ENCODE measurements at regions not wholly inside any gene's neighbourhood (a gene's known extent, or its start where the extent isn't known, plus 50 kb on each side); places are given as distances from the start of the nearest gene placed in this dataset.

DNA sequence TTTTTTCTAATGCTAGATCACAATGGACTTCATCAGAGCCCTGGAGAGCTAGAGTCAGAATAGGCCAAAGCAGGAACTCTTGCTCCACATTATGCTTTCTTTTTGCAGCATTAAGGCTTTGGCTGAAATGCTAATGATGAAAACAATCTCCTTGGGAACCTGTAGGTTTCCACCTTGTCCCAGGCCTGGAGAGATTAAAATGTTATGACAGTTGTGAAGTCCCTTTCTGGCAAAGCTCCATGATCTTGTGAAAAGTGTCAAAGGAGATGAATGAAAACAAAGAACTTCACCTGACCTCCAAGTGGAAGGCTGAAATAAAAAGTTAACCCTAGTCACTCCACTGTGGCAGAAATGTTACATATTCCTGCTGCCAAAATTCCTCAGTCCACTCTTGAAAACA lies 64.0 kb upstream of the LRRC1 start:
- CTCF ChIA-PET: interaction anchor here (1.0 to 4.1 kb wide), 7 partner anchors 10 to 246 kb away, joined by 3 to 39 read pairs (median 8); no protein-coding TSS in a partner anchor
- H3K4me1 ChIP-seq (ENCODE audit: control extremely low read depth in 1 of 4, control insufficient read depth in 4 of 4, insufficient read depth in 4 of 4, low read length in 3 of 4): peaks cover 6 to 27% (median 16%) of the 10 kb centered on the region in 4 experiments
- no peaks in the 10 kb centered on the region for H3K9me3 ChIP-seq (ENCODE audit: control extremely low read depth in 1 of 5, control insufficient read depth in 4 of 5, insufficient read depth in 2 of 5, low read depth in 1 of 5, low read length in 4 of 5)
- no peaks in the 10 kb centered on the region for H3K27me3 ChIP-seq (replicated peaks in 2 of 5; ENCODE audit: control insufficient read depth in 4 of 5, insufficient read depth in 5 of 5, low read length in 4 of 5)
- no peak overlapping the region for H3K4me3 ChIP-seq (ENCODE audit: control insufficient read depth in 1 of 7, extremely low read depth in 1 of 7, insufficient read depth in 4 of 7, low read depth in 2 of 7, low read length in 6 of 7)
- H3K36me3 ChIP-seq (ENCODE audit: control insufficient read depth in 4 of 4, insufficient read depth in 4 of 4, low read length in 3 of 4): no peaks in the 10 kb centered on the region
- H3K27ac ChIP-seq (ENCODE audit: insufficient read depth in 1 of 2, low read depth in 1 of 2, low read length in 2 of 2, poor library complexity in 1 of 2, severe bottlenecking in 2 of 2): no peak overlapping the region
- no peak for DNase-seq
- POLR2A ChIA-PET: no interaction called here

DNA sequence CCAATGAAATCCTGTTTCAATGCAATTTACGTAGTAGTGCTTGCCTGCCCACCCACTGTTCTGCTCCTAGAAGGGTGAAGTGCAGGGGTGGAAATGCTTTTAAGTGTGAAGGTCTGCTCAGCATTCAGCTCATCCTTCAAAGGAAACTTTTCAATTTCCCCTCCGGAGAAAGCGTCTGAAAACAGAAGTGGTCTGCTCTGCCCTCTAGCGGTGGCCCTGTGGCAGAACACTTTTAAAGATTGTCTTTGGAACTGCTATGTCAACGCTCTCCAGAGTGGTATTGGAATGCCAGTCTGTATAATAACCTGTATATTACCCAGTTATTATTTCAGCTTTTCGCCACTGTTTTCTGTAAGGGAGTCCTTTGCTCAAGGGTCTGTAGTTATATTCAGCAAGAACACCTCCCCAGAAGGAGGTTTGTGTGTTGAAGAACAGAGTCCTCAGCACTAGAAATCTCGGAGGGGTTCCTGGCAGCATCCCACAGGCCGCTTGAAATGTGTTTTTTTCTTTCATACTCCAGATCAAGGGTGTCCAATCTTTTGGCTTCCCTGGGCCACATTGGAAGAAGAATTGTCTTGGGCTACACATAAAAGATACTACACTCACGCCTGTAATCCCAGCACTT lies 63.1 kb upstream of the KLHL31 start:
- no peaks in the 10 kb centered on the region for H3K27me3 ChIP-seq (replicated peaks in 2 of 5; ENCODE audit: control insufficient read depth in 4 of 5, insufficient read depth in 5 of 5, low read length in 4 of 5)
- no peak overlapping the region for H3K27ac ChIP-seq (ENCODE audit: insufficient read depth in 1 of 2, low read depth in 1 of 2, low read length in 2 of 2, poor library complexity in 1 of 2, severe bottlenecking in 2 of 2)
- peak; percentile 55 to 74 (median 70) for DNase-seq
- WGBS (ENCODE audit: insufficient coverage): 53% methylated on average over 6 of the region's 9 CpGs
- no peaks in the 10 kb centered on the region for H3K36me3 ChIP-seq (ENCODE audit: control insufficient read depth in 4 of 4, insufficient read depth in 4 of 4, low read length in 3 of 4)
- peak overlapping the region in 1 of 7 experiments; percentile 51 for H3K4me3 ChIP-seq (ENCODE audit: control insufficient read depth in 1 of 7, extremely low read depth in 1 of 7, insufficient read depth in 4 of 7, low read depth in 2 of 7, low read length in 6 of 7)
- ChIA-PET CTCF (interaction anchor here (0.6 to 4.1 kb wide), 23 partner anchors 9 to 1061 kb away, joined by 3 to 52 read pairs (median 4); no protein-coding TSS in a partner anchor), POLR2A (no interaction called here)
- no peaks in the 10 kb centered on the region for H3K9me3 ChIP-seq (ENCODE audit: control extremely low read depth in 1 of 5, control insufficient read depth in 4 of 5, insufficient read depth in 2 of 5, low read depth in 1 of 5, low read length in 4 of 5)
- H3K4me1 ChIP-seq (ENCODE audit: control extremely low read depth in 1 of 4, control insufficient read depth in 4 of 4, insufficient read depth in 4 of 4, low read length in 3 of 4): peaks cover 0 to 13% (median 3%) of the 10 kb centered on the region in 4 experiments

DNA sequence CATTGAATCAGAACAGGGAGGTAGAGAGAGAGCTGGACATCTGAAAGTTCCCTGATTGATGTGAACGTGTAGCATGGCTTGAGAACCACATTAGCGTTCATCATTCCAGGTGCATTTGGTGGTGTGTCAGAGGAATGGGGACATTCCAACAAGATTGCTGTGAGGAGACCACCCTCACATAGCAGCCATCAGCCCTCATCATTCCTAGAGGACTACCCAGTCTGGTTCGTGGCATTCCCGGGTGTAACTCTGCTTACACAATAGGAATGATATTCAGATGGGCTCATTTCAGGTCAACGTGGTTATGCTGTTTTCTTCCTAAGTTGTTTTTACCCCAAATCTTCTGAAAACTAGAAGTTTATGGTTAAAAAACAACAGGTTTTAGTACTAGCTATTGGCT lies 62.2 kb upstream of the KLHL31 start:
- CTCF ChIA-PET: interaction anchor here (0.9 to 4.1 kb wide), 14 partner anchors 8 to 685 kb away, joined by 3 to 52 read pairs (median 5); no protein-coding TSS in a partner anchor
- Histone ChIP-seq H3K27me3 (replicated peaks in 2 of 5; ENCODE audit: control insufficient read depth in 4 of 5, insufficient read depth in 5 of 5, low read length in 4 of 5) (no peaks in the 10 kb centered on the region), H3K4me3 (ENCODE audit: control insufficient read depth in 1 of 7, extremely low read depth in 1 of 7, insufficient read depth in 4 of 7, low read depth in 2 of 7, low read length in 6 of 7) (no peak overlapping the region), H3K36me3 (ENCODE audit: control insufficient read depth in 4 of 4, insufficient read depth in 4 of 4, low read length in 3 of 4) (no peaks in the 10 kb centered on the region), H3K27ac (ENCODE audit: insufficient read depth in 1 of 2, low read depth in 1 of 2, low read length in 2 of 2, poor library complexity in 1 of 2, severe bottlenecking in 2 of 2) (no peak overlapping the region), H3K4me1 (ENCODE audit: control extremely low read depth in 1 of 4, control insufficient read depth in 4 of 4, insufficient read depth in 4 of 4, low read length in 3 of 4) (peaks cover 0 to 13% (median 3%) of the 10 kb centered on the region in 4 experiments), H3K9me3 (ENCODE audit: control extremely low read depth in 1 of 5, control insufficient read depth in 4 of 5, insufficient read depth in 2 of 5, low read depth in 1 of 5, low read length in 4 of 5) (no peaks in the 10 kb centered on the region)
- 100% methylated on average over 2 of the region's 5 CpGs for WGBS (ENCODE audit: insufficient coverage)
- no peak for DNase-seq
- POLR2A ChIA-PET: no interaction called here

DNA sequence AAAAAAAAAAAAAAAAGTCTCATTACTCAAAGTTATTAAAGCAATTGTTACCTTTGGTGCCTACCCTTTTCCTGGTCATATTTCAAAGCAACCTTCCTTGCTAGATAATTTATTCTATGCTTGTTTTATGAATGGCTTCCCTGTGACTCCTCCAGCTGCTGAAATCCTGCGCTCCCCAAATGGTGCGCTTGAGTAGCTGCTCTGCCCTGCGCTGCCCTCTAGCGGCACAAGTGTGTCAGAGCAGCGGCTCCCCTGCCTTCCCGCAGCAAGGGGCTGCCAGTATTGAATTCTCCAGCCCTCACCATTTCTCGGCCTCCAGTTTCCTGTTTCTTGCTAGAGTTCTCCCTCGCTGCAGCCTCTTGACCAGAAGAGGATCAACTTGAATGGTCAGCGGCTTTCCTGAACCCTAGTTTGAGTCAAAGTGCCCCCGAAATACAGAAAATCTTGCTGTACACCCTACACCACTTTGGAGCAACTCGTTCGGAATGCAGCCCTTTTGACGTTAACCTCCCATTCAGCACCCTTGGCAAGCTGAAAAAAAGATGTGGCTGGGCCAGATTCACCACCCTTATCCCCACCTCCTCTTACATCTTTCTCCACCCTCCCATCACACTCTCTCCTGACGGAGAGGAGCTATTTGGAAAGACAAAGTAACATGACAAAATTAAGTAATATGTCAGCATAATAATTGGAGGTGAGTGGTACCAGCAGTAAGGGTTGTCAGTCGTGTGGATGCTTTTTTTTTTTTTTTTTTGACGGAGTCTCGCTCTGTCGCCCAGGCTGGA lies 60.4 kb upstream of the KLHL31 start:
- Histone ChIP-seq H3K27ac (ENCODE audit: insufficient read depth in 1 of 2, low read depth in 1 of 2, low read length in 2 of 2, poor library complexity in 1 of 2, severe bottlenecking in 2 of 2) (no peak overlapping the region), H3K36me3 (ENCODE audit: control insufficient read depth in 4 of 4, insufficient read depth in 4 of 4, low read length in 3 of 4) (no peaks in the 10 kb centered on the region), H3K4me3 (ENCODE audit: control insufficient read depth in 1 of 7, extremely low read depth in 1 of 7, insufficient read depth in 4 of 7, low read depth in 2 of 7, low read length in 6 of 7) (no peak overlapping the region), H3K9me3 (ENCODE audit: control extremely low read depth in 1 of 5, control insufficient read depth in 4 of 5, insufficient read depth in 2 of 5, low read depth in 1 of 5, low read length in 4 of 5) (no peaks in the 10 kb centered on the region), H3K4me1 (ENCODE audit: control extremely low read depth in 1 of 4, control insufficient read depth in 4 of 4, insufficient read depth in 4 of 4, low read length in 3 of 4) (peaks cover 0 to 4% (median 2%) of the 10 kb centered on the region in 4 experiments), H3K27me3 (replicated peaks in 2 of 5; ENCODE audit: control insufficient read depth in 4 of 5, insufficient read depth in 5 of 5, low read length in 4 of 5) (no peaks in the 10 kb centered on the region)
- ChIA-PET CTCF (interaction anchor here (0.7 to 9.8 kb wide), 20 partner anchors 9 to 848 kb away, joined by 3 to 107 read pairs (median 4); partner anchors contain the start of gene KLHL31), POLR2A (interaction anchor here (0.6 kb wide), 1 partner anchor 168 kb away, joined by 4 read pairs; no protein-coding TSS in a partner anchor)
- WGBS (ENCODE audit: insufficient coverage): 32% methylated on average over 14 of the region's 18 CpGs
- peak; percentile 71 to 85 (median 81) for DNase-seq

DNA sequence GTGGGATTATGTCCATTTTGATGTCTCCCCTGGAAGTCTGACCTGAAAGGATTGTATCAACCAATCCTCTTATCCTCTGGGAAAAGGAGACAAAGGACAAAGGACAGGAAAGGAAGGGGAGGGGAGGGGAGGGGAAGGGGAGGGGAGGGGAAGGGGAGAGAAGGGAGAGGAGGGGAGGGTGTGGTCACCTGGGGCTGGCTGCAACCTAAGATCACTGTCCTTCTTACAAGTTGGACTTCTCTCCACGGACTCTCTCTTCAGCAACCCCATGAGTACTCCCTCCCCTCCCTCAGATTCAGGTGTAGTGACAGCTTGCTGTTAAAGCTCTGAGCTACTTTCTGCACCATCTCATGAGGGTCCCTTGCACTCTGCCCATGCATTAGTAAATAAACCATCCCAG lies 58.9 kb upstream of the KLHL31 start:
- no peaks in the 10 kb centered on the region for H3K36me3 ChIP-seq (ENCODE audit: control insufficient read depth in 4 of 4, insufficient read depth in 4 of 4, low read length in 3 of 4)
- no peak overlapping the region for H3K4me3 ChIP-seq (ENCODE audit: control insufficient read depth in 1 of 7, extremely low read depth in 1 of 7, insufficient read depth in 4 of 7, low read depth in 2 of 7, low read length in 6 of 7)
- H3K27ac ChIP-seq (ENCODE audit: insufficient read depth in 1 of 2, low read depth in 1 of 2, low read length in 2 of 2, poor library complexity in 1 of 2, severe bottlenecking in 2 of 2): no peak overlapping the region
- ChIA-PET POLR2A (no interaction called here), CTCF (interaction anchor here (0.9 to 9.8 kb wide), 11 partner anchors 11 to 423 kb away, joined by 3 to 107 read pairs (median 5); no protein-coding TSS in a partner anchor)
- no peaks in the 10 kb centered on the region for H3K9me3 ChIP-seq (ENCODE audit: control extremely low read depth in 1 of 5, control insufficient read depth in 4 of 5, insufficient read depth in 2 of 5, low read depth in 1 of 5, low read length in 4 of 5)
- 90% methylated on average over 1 of the region's 1 CpG for WGBS (ENCODE audit: insufficient coverage)
- DNase-seq: no peak
- no peaks in the 10 kb centered on the region for H3K27me3 ChIP-seq (replicated peaks in 2 of 5; ENCODE audit: control insufficient read depth in 4 of 5, insufficient read depth in 5 of 5, low read length in 4 of 5)
- H3K4me1 ChIP-seq (ENCODE audit: control extremely low read depth in 1 of 4, control insufficient read depth in 4 of 4, insufficient read depth in 4 of 4, low read length in 3 of 4): peaks cover 0 to 4% (median 2%) of the 10 kb centered on the region in 4 experiments

DNA sequence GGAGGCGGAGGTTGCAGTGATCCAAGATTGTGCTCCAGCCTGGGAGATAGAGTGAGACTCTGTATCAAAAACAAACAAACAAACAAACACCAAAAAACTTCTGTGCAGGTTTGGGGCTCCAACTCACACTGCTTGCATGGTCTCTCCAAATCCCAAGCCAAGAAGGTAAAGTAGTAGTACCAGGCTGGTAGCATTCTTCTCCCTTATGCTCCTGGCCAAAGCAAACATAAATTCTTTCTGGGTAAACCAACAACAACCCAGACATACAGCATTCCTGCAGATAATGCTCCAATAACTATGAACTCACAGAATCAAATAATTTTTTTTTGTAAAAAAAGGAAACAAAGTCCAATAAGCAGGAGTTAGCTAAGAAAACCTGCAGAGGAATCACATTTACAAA lies 57.8 kb upstream of the KLHL31 start:
- no peak for DNase-seq
- POLR2A ChIA-PET: interaction anchor here (0.5 kb wide), 1 partner anchor 13 kb away, joined by 4 read pairs; no protein-coding TSS in a partner anchor
- no peak overlapping the region for H3K4me3 ChIP-seq (ENCODE audit: control insufficient read depth in 1 of 7, extremely low read depth in 1 of 7, insufficient read depth in 4 of 7, low read depth in 2 of 7, low read length in 6 of 7)

More for the DNA sequence above, 57.8 kb upstream of the KLHL31 start:
- no CpG with 5 or more reads among the region's 1 CpG for WGBS (ENCODE audit: insufficient coverage)
- H3K4me1 ChIP-seq (ENCODE audit: control extremely low read depth in 1 of 4, control insufficient read depth in 4 of 4, insufficient read depth in 4 of 4, low read length in 3 of 4): peaks cover 0 to 3% (median 2%) of the 10 kb centered on the region in 4 experiments
- H3K27ac ChIP-seq (ENCODE audit: insufficient read depth in 1 of 2, low read depth in 1 of 2, low read length in 2 of 2, poor library complexity in 1 of 2, severe bottlenecking in 2 of 2): no peak overlapping the region
- H3K36me3 ChIP-seq (ENCODE audit: control insufficient read depth in 4 of 4, insufficient read depth in 4 of 4, low read length in 3 of 4): no peaks in the 10 kb centered on the region
- H3K27me3 ChIP-seq (replicated peaks in 2 of 5; ENCODE audit: control insufficient read depth in 4 of 5, insufficient read depth in 5 of 5, low read length in 4 of 5): no peaks in the 10 kb centered on the region
- H3K9me3 ChIP-seq (ENCODE audit: control extremely low read depth in 1 of 5, control insufficient read depth in 4 of 5, insufficient read depth in 2 of 5, low read depth in 1 of 5, low read length in 4 of 5): no peaks in the 10 kb centered on the region
- CTCF ChIA-PET: interaction anchor here (0.6 to 9.8 kb wide), 7 partner anchors 9 to 233 kb away, joined by 3 to 107 read pairs (median 4); no protein-coding TSS in a partner anchor

Data from common myeloid progenitor, CD34-positive (primary cell).